Choroid plexus epithelial cell (primary cell): ENCODE measurements at regions not wholly inside any gene's neighbourhood (a gene's known extent, or its start where the extent isn't known, plus 50 kb on each side); places are given as distances from the start of the nearest gene placed in this dataset.

Experiments
- DNase-seq: peaks from one replicate; pipeline ENCODE4 v3.0.0-alpha.2; 2010; ENCODE audit warnings: low read depth
- H3K4me3 ChIP-seq: 2 replicates; pipeline ENCODE4 v1.5.1; 2011; ENCODE audit warnings: low read depth, mild to moderate bottlenecking, control low read depth, low read length, moderate library complexity
- TF ChIP-seq, protein P1 (sequence below): conservative IDR thresholded peaks from 2 replicates; pipeline ENCODE4 v1.5.1; 2011; ENCODE audit warnings: low read depth, mild to moderate bottlenecking, control low read depth, inconsistent platforms, low read length, moderate library complexity

- H3K4me3 ChIP-seq: no peak overlapping the region
- DNase-seq: no peak
- TF ChIP-seq, protein P1, sequence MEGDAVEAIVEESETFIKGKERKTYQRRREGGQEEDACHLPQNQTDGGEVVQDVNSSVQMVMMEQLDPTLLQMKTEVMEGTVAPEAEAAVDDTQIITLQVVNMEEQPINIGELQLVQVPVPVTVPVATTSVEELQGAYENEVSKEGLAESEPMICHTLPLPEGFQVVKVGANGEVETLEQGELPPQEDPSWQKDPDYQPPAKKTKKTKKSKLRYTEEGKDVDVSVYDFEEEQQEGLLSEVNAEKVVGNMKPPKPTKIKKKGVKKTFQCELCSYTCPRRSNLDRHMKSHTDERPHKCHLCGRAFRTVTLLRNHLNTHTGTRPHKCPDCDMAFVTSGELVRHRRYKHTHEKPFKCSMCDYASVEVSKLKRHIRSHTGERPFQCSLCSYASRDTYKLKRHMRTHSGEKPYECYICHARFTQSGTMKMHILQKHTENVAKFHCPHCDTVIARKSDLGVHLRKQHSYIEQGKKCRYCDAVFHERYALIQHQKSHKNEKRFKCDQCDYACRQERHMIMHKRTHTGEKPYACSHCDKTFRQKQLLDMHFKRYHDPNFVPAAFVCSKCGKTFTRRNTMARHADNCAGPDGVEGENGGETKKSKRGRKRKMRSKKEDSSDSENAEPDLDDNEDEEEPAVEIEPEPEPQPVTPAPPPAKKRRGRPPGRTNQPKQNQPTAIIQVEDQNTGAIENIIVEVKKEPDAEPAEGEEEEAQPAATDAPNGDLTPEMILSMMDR: no peak
Observed at GRCh38 chr15:53165988-53166683, 376.0 kb upstream of the ONECUT1 start.

DNA sequence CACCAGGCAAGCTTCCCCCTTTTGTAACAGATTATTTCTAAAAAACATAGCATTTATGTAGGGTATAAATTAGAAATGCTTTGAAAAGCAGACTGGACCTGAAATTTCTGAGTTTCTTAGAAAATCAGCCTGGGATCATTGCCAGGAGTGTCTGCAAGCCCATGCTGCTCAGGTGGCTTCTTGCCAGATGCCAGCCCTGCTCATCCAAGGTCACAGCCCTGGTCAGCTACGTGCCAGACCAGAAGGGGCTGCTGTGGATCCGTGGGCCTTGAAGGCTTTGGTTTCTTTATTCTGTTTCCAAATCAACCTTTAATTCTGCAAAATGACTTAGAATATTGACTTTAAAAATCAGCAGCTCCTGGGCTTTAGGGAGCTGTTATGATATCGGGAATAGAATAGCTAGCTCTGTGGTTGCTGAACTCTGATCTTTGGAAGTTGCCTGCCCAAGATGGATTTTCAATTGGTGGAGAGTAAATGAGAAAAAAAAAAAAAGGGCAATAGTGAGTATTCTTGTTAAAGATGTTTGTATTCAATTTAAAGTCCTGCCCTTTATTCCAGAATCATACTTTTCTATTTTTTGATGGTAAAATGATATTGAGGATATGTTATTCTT, 370.1 kb upstream of the ONECUT1 start:
- no peak for DNase-seq
- TF ChIP-seq, protein P1: no peak
- no peak overlapping the region for H3K4me3 ChIP-seq

DNA sequence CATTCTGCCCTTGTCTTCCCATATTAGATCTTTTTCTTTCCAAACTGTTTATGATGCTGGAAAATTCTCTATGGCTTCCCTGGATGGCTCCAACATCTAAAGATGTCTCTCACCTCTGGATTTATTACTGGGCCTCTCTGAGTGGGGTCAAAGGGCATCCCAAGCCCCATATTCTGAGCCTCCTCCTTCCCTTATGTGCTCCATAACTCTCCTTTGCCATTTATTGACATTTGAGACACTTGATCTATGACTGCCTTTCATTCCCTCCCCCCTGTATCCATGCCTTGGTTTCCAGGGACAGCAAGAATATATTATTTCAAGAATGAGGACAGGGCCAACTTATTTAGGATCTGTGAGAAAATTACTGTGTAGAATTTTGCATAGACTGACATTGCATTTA, 369.3 kb upstream of the ONECUT1 start:
- TF ChIP-seq, protein P1: no peak
- no peak for DNase-seq
- H3K4me3 ChIP-seq: no peak overlapping the region

DNA sequence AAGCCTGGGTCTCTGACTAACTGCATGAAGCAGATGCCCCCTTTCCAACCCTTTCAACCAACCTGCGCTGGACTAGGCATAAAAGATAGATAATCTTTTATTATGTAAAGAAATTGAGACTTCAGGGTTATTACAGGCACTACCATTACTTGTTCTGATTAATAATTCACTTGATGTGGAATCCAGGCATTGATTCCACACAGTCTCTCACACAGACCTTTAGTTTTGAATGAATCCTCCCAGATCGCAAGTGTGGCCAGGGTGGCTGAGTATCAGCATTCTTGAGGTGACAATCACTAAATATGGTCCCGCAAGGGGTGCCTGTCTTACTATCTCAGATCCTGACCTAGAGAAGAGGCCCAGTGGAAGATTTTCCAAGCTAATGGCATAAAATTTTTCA, 368.9 kb upstream of the ONECUT1 start:
- H3K4me3 ChIP-seq: no peak overlapping the region
- TF ChIP-seq, protein P1: no peak
- DNase-seq: no peak

GRCh38 chr15:53133255-53133850, 343.2 kb upstream of the ONECUT1 start:
- no peak overlapping the region for H3K4me3 ChIP-seq
- DNase-seq: no peak
- TF ChIP-seq, protein P1: no peak

GRCh38 chr15:53130943-53131342, 340.8 kb upstream of the ONECUT1 start:
- no peak overlapping the region for H3K4me3 ChIP-seq
- DNase-seq: no peak
- TF ChIP-seq, protein P1: no peak
